ENCODE measurements at regions not wholly inside any gene's neighbourhood (a gene's known extent, or its start where the extent isn't known, plus 50 kb on each side); places are given as distances from the start of the nearest gene placed in this dataset.

DNA sequence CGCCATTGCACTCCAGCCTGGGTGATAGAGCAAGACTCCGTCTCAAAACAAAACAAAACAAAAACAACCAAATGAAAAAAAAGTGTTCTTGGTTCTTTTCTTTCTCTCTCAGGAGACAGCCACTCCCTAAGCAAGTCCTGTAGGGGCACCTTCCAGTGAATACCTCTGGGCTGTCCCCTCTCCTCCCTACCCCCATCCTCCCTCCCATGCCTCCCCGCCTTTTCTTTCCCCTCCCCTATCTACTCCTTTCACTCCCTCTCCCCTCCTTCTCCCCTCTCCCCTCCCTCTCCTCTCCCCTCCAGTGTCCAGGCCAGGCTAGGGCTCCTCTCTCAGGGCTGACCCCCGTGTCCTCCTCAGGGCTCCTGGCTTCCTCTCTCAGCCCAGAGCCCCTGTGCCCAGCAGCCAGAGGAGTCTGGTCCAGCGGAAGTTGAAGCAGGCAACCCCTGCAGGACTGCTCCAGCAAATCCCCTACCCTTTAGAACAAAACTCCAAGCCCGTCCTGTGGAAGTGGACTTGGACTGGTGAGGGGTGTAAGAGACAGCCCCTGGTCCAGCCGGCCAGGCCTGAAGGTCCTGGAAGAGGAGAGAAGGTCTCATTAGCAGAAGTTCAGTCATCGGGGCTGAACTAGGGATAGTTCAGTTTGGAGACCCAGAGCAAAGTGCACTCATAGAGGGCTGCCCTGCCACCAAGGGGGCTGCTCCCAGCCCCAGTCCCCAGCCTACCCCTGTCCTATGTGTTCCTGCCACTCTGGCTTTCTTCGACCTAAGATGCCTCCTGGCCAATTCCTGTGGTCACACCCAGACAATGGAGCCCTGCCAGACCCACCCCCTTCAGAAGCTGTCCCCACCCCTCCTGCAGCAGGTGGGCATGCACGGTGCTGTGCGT is 79.8 kb upstream of the IQSEC1 start:
- Histone ChIP-seq H3K4me3 (no peak overlapping the region), H3K36me3 (no peaks in the 10 kb centered on the region), H3K27ac (no peak overlapping the region), H3K9me3 (peaks cover 4 to 24% (median 19%) of the 10 kb centered on the region in 4 donors), H3K4me1 (no peaks in the 10 kb centered on the region), H3K27me3 (peaks cover 0 to 13% (median 0%) of the 10 kb centered on the region in 3 donors)
- TF ChIP-seq EP300 (IDR thresholded peaks at IDR 0.05), result no peak
- TF ChIP-seq, protein P1, sequence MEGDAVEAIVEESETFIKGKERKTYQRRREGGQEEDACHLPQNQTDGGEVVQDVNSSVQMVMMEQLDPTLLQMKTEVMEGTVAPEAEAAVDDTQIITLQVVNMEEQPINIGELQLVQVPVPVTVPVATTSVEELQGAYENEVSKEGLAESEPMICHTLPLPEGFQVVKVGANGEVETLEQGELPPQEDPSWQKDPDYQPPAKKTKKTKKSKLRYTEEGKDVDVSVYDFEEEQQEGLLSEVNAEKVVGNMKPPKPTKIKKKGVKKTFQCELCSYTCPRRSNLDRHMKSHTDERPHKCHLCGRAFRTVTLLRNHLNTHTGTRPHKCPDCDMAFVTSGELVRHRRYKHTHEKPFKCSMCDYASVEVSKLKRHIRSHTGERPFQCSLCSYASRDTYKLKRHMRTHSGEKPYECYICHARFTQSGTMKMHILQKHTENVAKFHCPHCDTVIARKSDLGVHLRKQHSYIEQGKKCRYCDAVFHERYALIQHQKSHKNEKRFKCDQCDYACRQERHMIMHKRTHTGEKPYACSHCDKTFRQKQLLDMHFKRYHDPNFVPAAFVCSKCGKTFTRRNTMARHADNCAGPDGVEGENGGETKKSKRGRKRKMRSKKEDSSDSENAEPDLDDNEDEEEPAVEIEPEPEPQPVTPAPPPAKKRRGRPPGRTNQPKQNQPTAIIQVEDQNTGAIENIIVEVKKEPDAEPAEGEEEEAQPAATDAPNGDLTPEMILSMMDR (IDR thresholded peaks at IDR 0.05), result no peak
- 57 to 69% (median 62%) methylated on average over 10 to 11 of the region's 11 CpGs for WGBS, 5 donors
- intact Hi-C loops (cut with DNase I; ENCODE audit: low total_unique reads), result no loop called here
- DNase-seq, result no peak

DNA sequence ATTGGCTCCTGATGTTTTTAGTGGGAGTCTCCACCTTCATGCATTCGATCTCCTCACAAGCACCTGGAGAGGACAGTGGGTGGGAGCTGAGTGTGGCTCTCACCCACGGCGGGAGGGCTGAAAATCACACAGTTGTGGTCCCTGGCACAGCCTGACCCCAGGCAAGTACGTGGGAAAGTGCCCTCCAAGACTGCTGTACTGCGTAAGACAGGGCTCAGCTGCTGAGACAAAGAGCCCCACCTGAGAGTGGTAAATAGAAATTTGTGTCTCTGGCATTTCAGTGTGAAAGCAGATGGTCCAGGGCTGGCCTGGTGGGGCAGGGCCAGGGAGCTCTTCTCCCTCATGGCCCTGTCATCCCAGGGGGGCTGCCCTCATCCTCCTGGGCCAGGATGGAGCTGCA is 77.4 kb upstream of the IQSEC1 start:
- Histone ChIP-seq H3K4me1 (no peaks in the 10 kb centered on the region), H3K27ac (no peak overlapping the region), H3K4me3 (no peak overlapping the region), H3K36me3 (no peaks in the 10 kb centered on the region), H3K27me3 (peaks cover 0 to 13% (median 0%) of the 10 kb centered on the region in 3 donors), H3K9me3 (peaks cover 2 to 14% (median 5%) of the 10 kb centered on the region in 4 donors)
- intact Hi-C loops (cut with DNase I; ENCODE audit: low total_unique reads), result no loop called here
- TF ChIP-seq EP300 (IDR thresholded peaks at IDR 0.05), result no peak
- no peak for TF ChIP-seq POLR2AphosphoS5 (IDR thresholded peaks at IDR 0.05)
- TF ChIP-seq, protein P1 (IDR thresholded peaks at IDR 0.05), result no peak
- TF ChIP-seq POLR2A (IDR thresholded peaks at IDR 0.05), result no peak
- 68 to 88% (median 83%) methylated on average over 5 of the region's 5 CpGs for WGBS, 5 donors
- no peak for DNase-seq

DNA sequence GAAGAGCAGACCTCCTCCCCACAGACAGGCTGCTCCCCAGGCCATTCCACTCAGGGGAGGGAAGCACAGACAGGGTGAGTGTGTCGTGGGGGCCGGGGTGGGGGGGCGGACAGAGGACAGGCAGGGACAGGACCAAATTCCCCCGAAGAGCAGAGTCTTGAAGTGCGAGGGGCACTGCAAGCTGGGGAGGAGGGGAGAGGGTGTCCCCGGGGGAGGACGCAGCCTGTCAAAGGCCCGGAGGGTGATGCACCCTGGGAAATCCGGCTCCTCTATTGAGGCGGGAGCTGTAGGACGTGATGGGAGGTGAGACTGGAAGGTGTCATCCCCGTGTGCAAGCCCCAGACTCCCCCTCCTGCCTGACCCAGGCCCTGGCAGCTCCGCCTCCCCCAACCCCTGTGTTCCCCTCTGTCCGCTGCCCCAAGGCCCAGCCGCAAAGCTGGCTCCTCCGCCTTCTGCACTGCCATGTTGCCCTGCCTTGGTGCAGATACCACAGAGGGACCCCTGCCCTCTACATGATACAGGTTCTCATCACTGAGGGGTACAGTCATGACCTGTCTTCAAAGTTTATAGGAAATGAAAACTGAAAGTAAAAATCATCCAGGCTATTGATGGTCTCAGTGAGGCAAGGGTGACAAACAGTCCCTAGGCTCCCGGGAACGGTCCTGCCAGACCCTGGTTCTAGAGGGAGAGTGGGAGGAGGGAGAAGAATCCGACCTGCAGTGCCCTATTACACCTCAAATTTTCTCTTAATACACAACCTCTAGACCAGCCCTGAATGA is 76.3 kb upstream of the IQSEC1 start:
- no peak overlapping the region for H3K27ac ChIP-seq
- peaks cover 0 to 6% (median 0%) of the 10 kb centered on the region in 4 donors for H3K9me3 ChIP-seq
- intact Hi-C loops (cut with DNase I; ENCODE audit: low total_unique reads), result no loop called here
- H3K4me1 ChIP-seq, result no peaks in the 10 kb centered on the region
- no peak for TF ChIP-seq POLR2A (IDR thresholded peaks at IDR 0.05)
- no peak for TF ChIP-seq POLR2AphosphoS5 (IDR thresholded peaks at IDR 0.05)
- TF ChIP-seq, protein P1 (IDR thresholded peaks at IDR 0.05), result no peak
- no peak for TF ChIP-seq EP300 (IDR thresholded peaks at IDR 0.05)
- H3K4me3 ChIP-seq, result no peak overlapping the region
- 47 to 65% (median 61%) methylated on average over 19 of the region's 19 CpGs for WGBS, 5 donors
- peaks cover 0 to 13% (median 0%) of the 10 kb centered on the region in 3 donors for H3K27me3 ChIP-seq
- H3K36me3 ChIP-seq, result no peaks in the 10 kb centered on the region
- no peak for DNase-seq

DNA sequence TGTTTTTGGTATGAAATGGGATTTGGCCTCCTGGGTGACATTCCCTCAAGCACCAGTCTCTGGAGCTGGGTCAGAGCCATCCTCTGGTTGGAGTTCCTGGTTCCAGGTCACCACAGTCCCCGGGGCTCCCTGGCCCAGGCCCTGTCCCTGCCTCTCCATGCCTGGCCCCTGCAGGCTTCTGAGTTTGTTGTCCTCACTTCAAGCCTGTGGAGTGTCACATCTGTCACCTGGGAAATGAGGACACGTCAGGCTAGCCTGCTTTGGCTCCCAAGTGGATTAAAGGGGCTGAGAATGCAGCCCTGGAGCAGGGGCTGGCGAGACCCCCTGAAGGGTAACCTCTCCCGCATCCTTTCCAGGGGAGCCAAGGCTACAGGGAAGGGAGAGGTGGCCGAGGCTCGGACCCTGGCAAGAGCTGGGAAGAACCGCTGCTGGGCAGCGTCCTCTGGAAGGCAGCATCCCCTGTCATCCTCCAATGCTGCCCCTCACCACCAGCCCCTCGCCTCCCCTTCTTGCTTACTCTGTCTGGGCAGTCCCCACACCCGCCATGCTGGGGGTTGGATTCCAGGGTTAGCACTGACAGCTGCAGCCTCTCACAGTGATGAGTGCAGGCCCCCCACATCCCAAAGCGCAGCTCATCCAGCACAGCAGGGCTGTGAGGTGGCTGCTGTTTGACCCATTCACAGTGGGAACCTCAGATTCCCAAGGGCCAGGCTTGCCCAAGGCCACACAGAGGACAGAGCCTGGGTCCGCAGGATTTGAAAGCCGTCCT is 75.5 kb upstream of the IQSEC1 start:
- Histone ChIP-seq H3K4me1 (no peaks in the 10 kb centered on the region), H3K36me3 (no peaks in the 10 kb centered on the region), H3K27ac (no peak overlapping the region), H3K4me3 (no peak overlapping the region), H3K27me3 (peaks cover 0 to 8% (median 0%) of the 10 kb centered on the region in 3 donors), H3K9me3 (peaks cover 0 to 6% (median 0%) of the 10 kb centered on the region in 4 donors)
- 51 to 75% (median 64%) methylated on average over 13 of the region's 13 CpGs for WGBS, 5 donors
- TF ChIP-seq EP300 (IDR thresholded peaks at IDR 0.05), result no peak
- DNase-seq, result no peak
- intact Hi-C loops (cut with DNase I; ENCODE audit: low total_unique reads), result no loop called here

Data from stomach (tissue), 8 donors.